GM12891 (cell line): ENCODE measurements at regions not wholly inside any gene's neighbourhood (a gene's known extent, or its start where the extent isn't known, plus 50 kb on each side); places are given as distances from the start of the nearest gene placed in this dataset.

Source experiments
- POLR2A ChIP-seq: IDR thresholded peaks from 2 replicates; pipeline ENCODE4 v1.6.1; 2011; ENCODE audit warnings: low read depth, low read length, control low read depth
- POLR2AphosphoS5 ChIP-seq: IDR thresholded peaks from 2 replicates; pipeline ENCODE4 v1.6.1; 2011; ENCODE audit warnings: low read depth, low read length, control low read depth
- SPI1 ChIP-seq: IDR thresholded peaks from 2 replicates; pipeline ENCODE4 v1.6.1; 2011; ENCODE audit warnings: low read depth, low read length, control low read depth
- TAF1 ChIP-seq: IDR thresholded peaks from 2 replicates; pipeline ENCODE4 v1.6.1; 2011; ENCODE audit warnings: low read depth, low read length, control low read depth

DNA sequence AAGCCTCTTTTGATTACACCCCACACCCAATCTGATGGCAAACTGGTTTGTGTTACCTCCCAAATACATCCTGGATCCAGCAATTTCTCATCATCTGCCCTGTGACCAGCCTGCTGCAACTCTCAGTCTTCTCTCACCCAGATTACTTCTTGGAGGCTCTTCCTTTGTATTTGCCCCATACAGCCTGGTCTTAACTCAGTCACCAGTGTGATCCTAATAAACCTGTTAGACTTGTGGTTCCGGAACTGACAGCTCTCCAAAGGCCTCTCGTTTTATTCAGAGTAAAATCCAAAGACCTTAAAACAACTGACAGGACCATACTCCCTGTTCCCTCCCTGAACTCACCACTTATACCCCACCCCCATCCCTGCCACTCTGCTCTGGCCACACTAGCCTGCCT is 228.2 kb upstream of the PAPPA start:
- TF ChIP-seq TAF1 (no peak), POLR2A (no peak), POLR2AphosphoS5 (no peak), SPI1 (no peak)
